Activated naive CD4-positive, alpha-beta T cell treated with anti-CD3 and anti-CD28 coated beads for 36 hours (primary cell): ENCODE measurements at regions not wholly inside any gene's neighbourhood (a gene's known extent, or its start where the extent isn't known, plus 50 kb on each side); places are given as distances from the start of the nearest gene placed in this dataset.
"Not testable (repeated sequence)": the region's sequence is repeated elsewhere in the genome, so short reads cannot be mapped to it uniquely, and the experiment has no call there.

Experiments
- CTCF ChIA-PET: fragments of 350-600 bp; sonication (Branson Sonifier 250); formaldehyde crosslinking; loops from one replicate; lab custom pipeline; 2021; ENCODE audit warnings: antibody characterized with exemption; lab: Charles Lee
- DNase-seq: peaks from one replicate; pipeline ENCODE4 v3.0.0-alpha.2; 2020
- H3K27ac Mint-ChIP-seq: one replicate; pipeline ENCODE4 v1.8.0; 2021; ENCODE audit warnings: mild to moderate bottlenecking, mixed read lengths
- H3K27me3 Mint-ChIP-seq: one replicate; pipeline ENCODE4 v1.8.0; 2021; ENCODE audit warnings: low read depth, mixed read lengths
- H3K36me3 Mint-ChIP-seq: one replicate; pipeline ENCODE4 v1.8.0; 2021; ENCODE audit warnings: low read depth, mixed read lengths
- H3K4me1 Mint-ChIP-seq: one replicate; pipeline ENCODE4 v1.8.0; 2021; ENCODE audit warnings: low read depth, mixed read lengths
- H3K4me3 Mint-ChIP-seq: one replicate; pipeline ENCODE4 v1.8.0; 2021; ENCODE audit warnings: mild to moderate bottlenecking, moderate library complexity, mixed read lengths
- H3K9me3 Mint-ChIP-seq: one replicate; pipeline ENCODE4 v1.8.0; 2021; ENCODE audit warnings: mixed read lengths
- intact Hi-C: fragments of 100-400 bp; cut with micrococcal nuclease; formaldehyde crosslinking; loops from one replicate; pipeline ENCODE4 v1.15.1; 2023

DNA sequence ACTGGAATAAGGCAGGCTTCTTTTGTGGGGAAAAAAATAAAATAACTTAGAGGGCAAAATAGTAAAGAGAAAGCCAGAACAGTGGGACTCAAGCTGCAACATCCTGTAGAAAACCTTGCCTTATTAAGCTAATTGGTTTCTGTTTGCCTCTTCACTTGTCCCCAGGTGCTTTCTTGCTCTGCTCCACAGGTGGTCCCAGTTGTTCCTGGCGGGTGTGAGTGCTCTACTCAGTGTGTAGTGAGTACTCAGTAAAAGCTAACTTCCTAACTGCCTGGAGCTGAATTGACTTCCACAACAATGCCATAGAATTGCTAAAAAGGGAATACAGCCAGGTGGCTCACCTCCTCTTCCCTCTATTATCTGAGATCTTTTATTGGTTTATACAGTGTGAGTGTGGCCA, 930.2 kb downstream of the C4orf33 start:
- intact Hi-C loops = no loop called here
- CTCF ChIA-PET = no interaction called here
- Mint-ChIP-seq H3K9me3 (no peaks in the 10 kb centered on the region), H3K27me3 (no peaks in the 10 kb centered on the region), H3K4me3 (no peak overlapping the region), H3K36me3 (no peaks in the 10 kb centered on the region), H3K4me1 (no peaks in the 10 kb centered on the region), H3K27ac (no peak overlapping the region)
- no peak for DNase-seq

- no peaks in the 10 kb centered on the region for H3K4me1 Mint-ChIP-seq
- CTCF ChIA-PET = no interaction called here
- no peak overlapping the region for H3K4me3 Mint-ChIP-seq
- DNase-seq = no peak
- H3K27me3 Mint-ChIP-seq = no peaks in the 10 kb centered on the region
- no peak overlapping the region for H3K27ac Mint-ChIP-seq
- no peaks in the 10 kb centered on the region for H3K36me3 Mint-ChIP-seq
- intact Hi-C loops = no loop called here
- H3K9me3 Mint-ChIP-seq = no peaks in the 10 kb centered on the region
Observed at GRCh38 chr4:130027973-130028372, 932.0 kb downstream of the C4orf33 start.

DNA sequence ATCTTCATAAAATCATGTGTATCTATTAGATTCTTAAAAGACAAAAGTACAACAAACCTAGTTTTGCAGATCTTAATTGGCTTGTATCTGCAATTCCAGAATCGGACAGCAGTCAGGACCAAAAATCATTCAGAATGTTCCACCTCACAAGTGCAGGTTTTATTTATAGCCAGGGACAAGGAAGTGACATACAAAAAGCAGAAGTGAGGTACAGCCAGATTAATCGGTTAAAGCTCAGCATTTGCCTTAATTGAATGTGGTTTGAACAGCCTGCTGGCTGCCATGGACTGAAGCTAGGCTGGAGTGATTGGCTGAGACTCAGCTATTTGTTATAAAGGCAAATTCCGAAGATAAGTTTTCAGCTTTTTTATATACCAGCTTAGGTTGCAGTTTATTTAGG, 932.6 kb downstream of the C4orf33 start:
- Mint-ChIP-seq H3K4me3 (no peak overlapping the region), H3K4me1 (no peaks in the 10 kb centered on the region), H3K9me3 (no peaks in the 10 kb centered on the region), H3K27ac (no peak overlapping the region), H3K27me3 (no peaks in the 10 kb centered on the region), H3K36me3 (no peaks in the 10 kb centered on the region)
- CTCF ChIA-PET = no interaction called here
- no peak for DNase-seq
- intact Hi-C loops = no loop called here

DNA sequence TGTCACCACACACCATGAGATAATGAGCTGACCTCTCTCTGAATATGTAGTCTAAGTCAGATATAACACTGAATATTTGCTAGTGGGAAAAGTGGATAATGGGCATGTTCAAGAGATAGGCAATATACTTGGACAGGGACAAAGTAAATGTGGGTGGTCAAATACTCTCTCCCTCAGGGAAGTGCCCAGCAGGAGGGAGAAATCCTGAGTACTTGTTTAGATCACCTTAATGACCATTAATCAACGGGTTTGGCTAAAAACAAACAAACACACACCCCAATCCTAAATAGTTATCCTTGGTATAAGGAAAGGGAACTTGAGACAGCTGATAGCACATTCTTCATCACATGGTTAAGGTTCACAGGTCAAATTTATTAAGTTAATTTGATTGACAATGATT, 933.5 kb downstream of the C4orf33 start:
- no peak for DNase-seq
- Mint-ChIP-seq H3K27ac (no peak overlapping the region), H3K9me3 (no peaks in the 10 kb centered on the region), H3K4me3 (no peak overlapping the region), H3K4me1 (no peaks in the 10 kb centered on the region), H3K27me3 (no peaks in the 10 kb centered on the region), H3K36me3 (no peaks in the 10 kb centered on the region)
- intact Hi-C loops = no loop called here
- CTCF ChIA-PET = no interaction called here

GRCh38 chr4:130031858-130032257, 935.9 kb downstream of the C4orf33 start:
- CTCF ChIA-PET = no interaction called here

DNA sequence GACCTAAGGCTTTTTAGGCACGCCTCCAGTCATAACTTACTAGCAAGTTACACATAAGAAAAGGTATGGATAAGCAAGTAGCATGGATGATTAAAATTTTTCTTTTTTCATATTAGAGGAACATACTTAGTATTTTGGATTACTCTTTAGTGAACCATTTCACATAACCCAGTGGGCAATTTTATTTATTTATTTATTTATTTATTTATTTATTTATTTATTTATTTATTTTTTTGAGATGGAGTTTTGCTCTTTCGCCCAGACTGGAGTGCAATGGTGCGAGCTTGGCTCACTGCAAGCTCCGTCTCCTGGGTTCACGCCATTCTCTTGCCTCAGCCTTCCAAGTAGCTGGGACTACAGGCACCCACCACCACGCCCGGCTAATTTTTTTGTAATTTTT, 937.7 kb downstream of the C4orf33 start:
- H3K36me3 Mint-ChIP-seq = not testable (repeated sequence)

More at GRCh38 chr4:130031858-130032257, 935.9 kb downstream of the C4orf33 start:
- H3K4me1 Mint-ChIP-seq = no peaks in the 10 kb centered on the region
- intact Hi-C loops = no loop called here
- no peak overlapping the region for H3K4me3 Mint-ChIP-seq
- H3K9me3 Mint-ChIP-seq = no peaks in the 10 kb centered on the region
- H3K36me3 Mint-ChIP-seq = no peaks in the 10 kb centered on the region
- no peak overlapping the region for H3K27ac Mint-ChIP-seq
- no peak for DNase-seq
- no peaks in the 10 kb centered on the region for H3K27me3 Mint-ChIP-seq

GRCh38 chr4:130034876-130035275, 938.9 kb downstream of the C4orf33 start:
- CTCF ChIA-PET = no interaction called here
- Mint-ChIP-seq H3K27ac (no peak overlapping the region), H3K9me3 (no peaks in the 10 kb centered on the region), H3K27me3 (no peaks in the 10 kb centered on the region), H3K4me1 (no peaks in the 10 kb centered on the region), H3K36me3 (no peaks in the 10 kb centered on the region), H3K4me3 (no peak overlapping the region)
- DNase-seq = no peak
- intact Hi-C loops = no loop called here

More for the DNA sequence above, 937.7 kb downstream of the C4orf33 start:
- H3K4me3 Mint-ChIP-seq, DNase-seq, H3K27ac Mint-ChIP-seq, CTCF ChIA-PET, H3K27me3 Mint-ChIP-seq, H3K4me1 Mint-ChIP-seq, intact Hi-C loops, H3K9me3 Mint-ChIP-seq: not testable (repeated sequence)

DNA sequence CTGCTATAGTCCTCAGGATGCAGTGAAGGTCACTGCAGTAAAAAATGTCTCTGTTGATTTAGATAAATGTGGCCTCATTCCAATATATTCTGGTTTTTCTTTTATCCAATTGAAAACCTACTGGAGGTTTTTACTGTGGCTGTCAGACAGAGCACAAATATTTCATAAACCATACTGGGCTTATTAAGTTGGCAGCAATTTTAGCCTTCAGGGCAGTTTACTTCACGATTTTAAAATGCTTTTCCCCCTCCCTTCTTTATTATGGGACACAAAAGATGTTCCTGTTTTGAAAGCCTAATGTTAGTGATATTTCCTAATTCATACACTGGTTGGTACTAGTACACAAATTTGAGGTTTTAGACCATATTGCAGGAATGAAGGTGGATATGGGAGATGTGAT, 939.4 kb downstream of the C4orf33 start:
- intact Hi-C loops = no loop called here
- Mint-ChIP-seq H3K4me3 (no peak overlapping the region), H3K27me3 (no peaks in the 10 kb centered on the region), H3K4me1 (no peaks in the 10 kb centered on the region), H3K9me3 (no peaks in the 10 kb centered on the region), H3K36me3 (no peaks in the 10 kb centered on the region), H3K27ac (no peak overlapping the region)
- no peak for DNase-seq
- CTCF ChIA-PET = no interaction called here

DNA sequence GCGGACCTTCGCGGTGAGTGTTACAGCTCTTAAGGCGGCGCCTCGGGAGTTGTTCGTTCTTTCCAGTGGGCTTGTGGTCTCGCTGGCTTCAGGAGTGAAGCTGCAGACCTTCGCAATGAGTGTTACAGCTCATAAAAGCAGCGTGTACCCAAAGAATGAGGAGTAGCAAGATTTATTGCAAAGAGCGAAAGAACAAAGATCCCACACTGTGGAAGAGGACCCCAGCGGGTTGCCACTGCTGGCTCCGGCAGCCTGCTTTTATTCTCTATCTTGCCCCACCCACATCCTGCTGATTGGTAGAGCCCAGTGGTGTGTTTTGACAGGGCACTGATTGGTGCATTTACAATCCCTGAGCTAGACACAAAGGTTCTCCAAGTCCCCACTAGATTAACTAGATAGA, 941.9 kb downstream of the C4orf33 start:
- H3K27ac Mint-ChIP-seq, H3K36me3 Mint-ChIP-seq, H3K9me3 Mint-ChIP-seq, DNase-seq, H3K27me3 Mint-ChIP-seq, intact Hi-C loops, CTCF ChIA-PET, H3K4me1 Mint-ChIP-seq, H3K4me3 Mint-ChIP-seq: not testable (repeated sequence)

DNA sequence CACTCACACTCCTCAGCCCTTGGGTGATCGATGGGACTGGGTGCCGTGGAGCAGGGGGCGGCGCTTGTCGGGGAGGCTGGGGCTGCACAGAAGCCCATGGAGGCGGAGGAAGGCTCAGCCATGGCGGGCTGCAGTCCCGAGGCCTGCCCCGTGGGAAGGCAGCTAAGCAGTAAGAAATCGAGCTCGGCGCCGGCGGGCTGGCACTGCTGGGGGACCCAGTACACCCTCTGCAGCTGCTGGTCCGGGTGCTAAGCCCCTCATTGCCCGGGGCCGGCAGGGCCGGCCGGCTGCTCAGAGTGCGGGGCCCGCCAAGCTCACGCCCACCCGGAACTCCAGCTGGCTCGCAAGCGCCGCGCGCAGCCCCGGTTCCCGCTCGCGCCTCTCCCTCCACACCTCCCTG, 942.6 kb downstream of the C4orf33 start:
- DNase-seq, H3K4me3 Mint-ChIP-seq, intact Hi-C loops, H3K27ac Mint-ChIP-seq, CTCF ChIA-PET, H3K27me3 Mint-ChIP-seq, H3K36me3 Mint-ChIP-seq, H3K4me1 Mint-ChIP-seq, H3K9me3 Mint-ChIP-seq: not testable (repeated sequence)

DNA sequence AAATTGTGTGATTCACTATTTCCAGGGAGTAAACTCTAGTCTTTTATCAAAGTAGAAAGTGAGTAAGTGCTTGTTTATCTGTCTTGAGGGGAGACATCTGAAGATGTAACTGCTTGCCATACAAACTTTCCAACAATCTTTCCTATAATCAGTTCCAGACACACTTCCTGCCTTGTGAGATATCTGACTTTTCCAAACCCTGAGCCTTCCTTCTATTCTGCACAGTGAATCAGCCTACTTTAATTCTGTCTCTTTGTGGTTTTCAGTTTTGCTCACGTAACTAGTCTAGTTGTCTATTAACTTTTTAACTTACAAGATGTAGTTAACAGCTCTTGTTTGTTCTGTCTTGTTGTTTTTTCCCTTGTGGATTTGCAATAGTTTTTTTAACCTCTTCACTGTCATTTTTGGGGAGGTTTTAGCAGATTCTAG, 947.8 kb downstream of the C4orf33 start:
- no peak overlapping the region for H3K4me3 Mint-ChIP-seq
- CTCF ChIA-PET = no interaction called here
- no peaks in the 10 kb centered on the region for H3K9me3 Mint-ChIP-seq
- H3K27ac Mint-ChIP-seq = no peak overlapping the region
- DNase-seq = no peak
- H3K4me1 Mint-ChIP-seq = no peaks in the 10 kb centered on the region
- intact Hi-C loops = no loop called here
- no peaks in the 10 kb centered on the region for H3K27me3 Mint-ChIP-seq
- H3K36me3 Mint-ChIP-seq = no peaks in the 10 kb centered on the region

- Mint-ChIP-seq H3K4me1 (no peaks in the 10 kb centered on the region), H3K27me3 (no peaks in the 10 kb centered on the region), H3K36me3 (no peaks in the 10 kb centered on the region), H3K4me3 (no peak overlapping the region), H3K27ac (no peak overlapping the region), H3K9me3 (no peaks in the 10 kb centered on the region)
- CTCF ChIA-PET = no interaction called here
- intact Hi-C loops = no loop called here
- DNase-seq = no peak
Observed at GRCh38 chr4:130044788-130045531, 949.0 kb downstream of the C4orf33 start.

GRCh38 chr4:130053723-130054122, 957.8 kb downstream of the C4orf33 start:
- CTCF ChIA-PET = no interaction called here
- Mint-ChIP-seq H3K27ac (no peak overlapping the region), H3K4me3 (no peak overlapping the region), H3K27me3 (no peaks in the 10 kb centered on the region), H3K4me1 (no peaks in the 10 kb centered on the region), H3K9me3 (peaks cover 3% of the 10 kb centered on the region), H3K36me3 (no peaks in the 10 kb centered on the region)
- intact Hi-C loops = no loop called here
- no peak for DNase-seq
